ENCODE measurements at regions not wholly inside any gene's neighbourhood (a gene's known extent, or its start where the extent isn't known, plus 50 kb on each side); places are given as distances from the start of the nearest gene placed in this dataset.

- peak; percentile 80 for DNase-seq
Observed at GRCh38 chr2:64859312-64860212, 129.6 kb upstream of the SLC1A4 start.

GRCh38 chr2:64860276-64860885, 128.8 kb upstream of the SLC1A4 start:
- DNase-seq: no peak

GRCh38 chr2:64860936-64861335, 128.3 kb upstream of the SLC1A4 start:
- DNase-seq: no peak

- DNase-seq: peak; percentile 59
Observed at GRCh38 chr2:64861452-64862397, 127.5 kb upstream of the SLC1A4 start.

GRCh38 chr2:64862623-64863022, 126.6 kb upstream of the SLC1A4 start:
- no peak for DNase-seq

- no peak for DNase-seq
Observed at GRCh38 chr2:64863097-64863820, 125.9 kb upstream of the SLC1A4 start.

GRCh38 chr2:64865073-64865830, 123.9 kb upstream of the SLC1A4 start:
- DNase-seq: peak; percentile 19

- DNase-seq: no peak
Observed at GRCh38 chr2:64865831-64866345, 123.3 kb upstream of the SLC1A4 start.

GRCh38 chr2:64866797-64867196, 122.4 kb upstream of the SLC1A4 start:
- DNase-seq: peak; percentile 70

- no peak for DNase-seq
Observed at GRCh38 chr2:64867253-64867996, 121.8 kb upstream of the SLC1A4 start.

- no peak for DNase-seq
Observed at GRCh38 chr2:64869126-64869525, 120.1 kb upstream of the SLC1A4 start.

GRCh38 chr2:64873472-64873924, 115.7 kb upstream of the SLC1A4 start:
- DNase-seq: peak; percentile 31

- no peak for DNase-seq
Observed at GRCh38 chr2:64874593-64874992, 114.6 kb upstream of the SLC1A4 start.

- no peak for DNase-seq
Observed at GRCh38 chr2:64875368-64875767, 113.8 kb upstream of the SLC1A4 start.

GRCh38 chr2:64876137-64876647, 113.0 kb upstream of the SLC1A4 start:
- no peak for DNase-seq

GRCh38 chr2:64879745-64880144, 109.5 kb upstream of the SLC1A4 start:
- no peak for DNase-seq

GRCh38 chr2:64880193-64880951, 108.8 kb upstream of the SLC1A4 start:
- DNase-seq: no peak

- no peak for DNase-seq
Observed at GRCh38 chr2:64881037-64881492, 108.1 kb upstream of the SLC1A4 start.

- no peak for DNase-seq
Observed at GRCh38 chr2:64887565-64887964, 101.6 kb upstream of the SLC1A4 start.

All from NCI-H2029 (cell line).